Psoas muscle (tissue), 7 donors: ENCODE measurements at regions not wholly inside any gene's neighbourhood (a gene's known extent, or its start where the extent isn't known, plus 50 kb on each side); places are given as distances from the start of the nearest gene placed in this dataset.

Source experiments
- ATAC-seq, 4 donors: fragments of 200-7000 bp; cut with Tn5 transposase; one replicate each; pipeline ENCODE4 v1.9.1; 2020; ENCODE audit warnings: moderate library complexity in 3 of 4, mild to moderate bottlenecking in 2 of 4
- DNase-seq, 2 donors: peaks; one replicate each; pipeline ENCODE4 v3.0.0-alpha.2; 2020
- H3K27ac ChIP-seq: fragments of 200-600 bp; one replicate; pipeline ENCODE4 v1.8.0; 2022
- H3K27me3 ChIP-seq, 3 donors: fragments of 200-600 bp in 1 of 3; one replicate each; pipeline versions ENCODE4 v1.6.1 to v1.8.0; 2013 to 2022; ENCODE audit warnings: low read length in 2 of 3, mild to moderate bottlenecking in 2 of 3, moderate library complexity in 1 of 3; ENCODE audit not compliant: insufficient read depth in 3 of 3
- H3K36me3 ChIP-seq, 2 donors: fragments of 200-600 bp in 1 of 2; one replicate each; pipeline versions ENCODE4 v1.6.1 to v1.8.0; 2013 to 2022; ENCODE audit warnings: low read depth in 1 of 2, mild to moderate bottlenecking in 1 of 2, moderate library complexity in 1 of 2; ENCODE audit not compliant: insufficient read depth in 1 of 2
- H3K4me1 ChIP-seq: fragments of 200-600 bp; one replicate; pipeline ENCODE4 v1.8.0; 2022
- H3K4me3 ChIP-seq: fragments of 200-600 bp; one replicate; pipeline ENCODE4 v1.8.0; 2022; ENCODE audit warnings: mild to moderate bottlenecking
- H3K9me3 ChIP-seq: fragments of 200-600 bp; one replicate; pipeline ENCODE4 v1.8.0; 2022
- CTCF ChIP-seq: fragments of 200-600 bp; IDR thresholded peaks from one replicate; pipeline ENCODE4 v1.8.0; 2022; ENCODE audit warnings: antibody characterized with exemption
- WGBS, 3 donors: extraction: QIAGEN DNeasy Blood & Tissue Kit; methylation state at CpG; one replicate each; pipeline versions ENCODE4 v1.1.6 to v1.1.7; 2013; 5-methylcytosine and 5-hydroxymethylcytosine counted together
- intact Hi-C, 2 donors: fragments of 100-400 bp; cut with DNase I; formaldehyde crosslinking; loops; one replicate each; pipeline versions ENCODE4 v1.11.0 to v1.14.2; 2022
- donor health status: healthy with polysubstance abuse.
- donor health status: DM: no; HTN: no; CAD: no; lungs with moderate emphysema.
- donor health status: Bipolar disorder and iron deficiency.
- donor health status: healthy.
- donor health status: DM: yes; HTN: yes; CAD: no.
- donor health status: DM: no; HTN: no; CAD: no.
- donor health status: DM: yes; HTN: yes; CAD: no.

DNA sequence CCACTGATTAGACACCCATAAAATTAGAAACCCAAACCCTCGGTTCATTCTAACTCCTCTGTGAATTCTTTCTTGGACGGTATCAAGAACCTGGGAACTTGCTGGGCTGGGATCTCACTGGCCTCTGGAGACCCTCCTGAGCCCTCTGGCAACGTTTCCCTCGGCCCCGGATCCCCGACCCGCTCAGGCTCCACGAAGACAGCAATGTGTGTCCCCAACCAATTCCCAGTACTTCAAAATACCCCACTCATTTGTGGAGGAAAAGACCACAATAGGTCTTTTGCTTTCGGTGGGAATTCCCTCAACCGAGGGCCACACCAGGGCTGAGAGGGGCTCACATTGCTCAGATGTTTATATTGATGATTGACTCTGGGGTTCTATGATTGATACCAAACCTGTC lies 117.9 kb upstream of the PRR20G start:
- intact Hi-C loops: no loop called here
- Histone ChIP-seq H3K4me3 (no peak overlapping the region), H3K9me3 (no peaks in the 10 kb centered on the region), H3K27me3 (no peaks in the 10 kb centered on the region), H3K36me3 (no peaks in the 10 kb centered on the region), H3K4me1 (no peaks in the 10 kb centered on the region), H3K27ac (no peak overlapping the region)
- no peak for DNase-seq
- TF ChIP-seq CTCF: no peak
- WGBS, 3 donors: 81 to 83% (median 81%) methylated on average over 10 of the region's 10 CpGs
- no peak for ATAC-seq

- intact Hi-C loops: no loop called here
- DNase-seq (no peak), ATAC-seq (no peak)
- no peaks in the 10 kb centered on the region for H3K4me1 ChIP-seq
- H3K36me3 ChIP-seq: no peaks in the 10 kb centered on the region
- H3K27me3 ChIP-seq: no peaks in the 10 kb centered on the region
- no peak overlapping the region for H3K4me3 ChIP-seq
- H3K27ac ChIP-seq: no peak overlapping the region
- no peaks in the 10 kb centered on the region for H3K9me3 ChIP-seq
- TF ChIP-seq CTCF: no peak
- 51 to 66% (median 63%) methylated on average over 8 of the region's 8 CpGs for WGBS, 3 donors
Measured at GRCh38 chr3:127405010-127405598, 117.3 kb upstream of the PRR20G start.

DNA sequence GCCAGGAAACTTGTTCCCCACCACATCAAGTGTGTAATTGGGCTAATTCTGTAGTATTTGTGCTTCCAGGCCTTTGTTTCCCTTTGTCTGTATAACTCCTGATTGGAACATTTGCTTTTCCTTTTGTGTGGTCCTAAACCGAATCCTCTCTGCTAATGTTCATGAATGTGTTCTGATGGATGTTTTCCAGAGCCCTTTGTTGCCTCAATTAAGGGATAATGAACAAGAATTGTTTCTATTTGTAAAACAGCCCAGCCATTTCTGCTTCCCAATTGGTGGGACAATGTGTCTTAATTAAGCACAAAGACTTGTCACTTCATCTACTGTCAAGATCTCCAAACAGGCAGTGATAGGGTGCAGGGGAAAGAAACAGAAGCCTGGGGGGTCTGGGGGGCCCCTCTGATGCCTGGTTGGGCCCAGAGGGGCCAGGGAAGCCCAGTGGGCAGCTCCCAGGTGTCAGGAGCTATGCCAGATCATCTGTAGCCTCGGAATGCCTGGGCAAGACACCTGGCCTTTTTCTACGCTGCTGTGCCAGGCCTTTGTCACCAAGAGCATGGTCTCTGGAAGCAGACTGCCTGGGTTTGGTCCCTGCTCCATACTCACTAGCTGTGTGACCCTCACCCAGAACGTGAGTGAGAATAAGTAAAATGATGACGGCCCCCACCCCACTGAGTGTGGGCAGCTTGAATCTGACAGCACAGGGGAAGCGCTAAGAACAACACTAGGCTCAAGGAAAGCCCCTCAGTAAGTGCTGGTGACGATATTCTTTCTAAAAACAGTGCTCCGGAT lies 116.6 kb upstream of the PRR20G start:
- H3K27ac ChIP-seq: no peak overlapping the region
- 53 to 56% (median 54%) methylated on average over 8 of the region's 8 CpGs for WGBS, 3 donors
- ATAC-seq: no peak
- intact Hi-C loops: no loop called here
- H3K27me3 ChIP-seq: no peaks in the 10 kb centered on the region
- TF ChIP-seq CTCF: no peak
- no peak overlapping the region for H3K4me3 ChIP-seq
- H3K36me3 ChIP-seq: no peaks in the 10 kb centered on the region
- no peaks in the 10 kb centered on the region for H3K9me3 ChIP-seq
- H3K4me1 ChIP-seq: no peaks in the 10 kb centered on the region
- no peak for DNase-seq

GRCh38 chr3:127403795-127404194 lies 115.9 kb upstream of the PRR20G start:
- intact Hi-C loops: no loop called here
- Histone ChIP-seq H3K27me3 (no peaks in the 10 kb centered on the region), H3K36me3 (no peaks in the 10 kb centered on the region), H3K4me1 (no peaks in the 10 kb centered on the region), H3K4me3 (no peak overlapping the region), H3K9me3 (no peaks in the 10 kb centered on the region), H3K27ac (no peak overlapping the region)
- TF ChIP-seq CTCF: no peak
- no peak for ATAC-seq
- no peak for DNase-seq
- WGBS, 3 donors: 91 to 93% (median 92%) methylated on average over 2 of the region's 2 CpGs
